ENCODE measurements at regions not wholly inside any gene's neighbourhood (a gene's known extent, or its start where the extent isn't known, plus 50 kb on each side); places are given as distances from the start of the nearest gene placed in this dataset.
A peak's percentile ranks its signal among the peaks of the same experiment; 100 is the strongest.

DNA sequence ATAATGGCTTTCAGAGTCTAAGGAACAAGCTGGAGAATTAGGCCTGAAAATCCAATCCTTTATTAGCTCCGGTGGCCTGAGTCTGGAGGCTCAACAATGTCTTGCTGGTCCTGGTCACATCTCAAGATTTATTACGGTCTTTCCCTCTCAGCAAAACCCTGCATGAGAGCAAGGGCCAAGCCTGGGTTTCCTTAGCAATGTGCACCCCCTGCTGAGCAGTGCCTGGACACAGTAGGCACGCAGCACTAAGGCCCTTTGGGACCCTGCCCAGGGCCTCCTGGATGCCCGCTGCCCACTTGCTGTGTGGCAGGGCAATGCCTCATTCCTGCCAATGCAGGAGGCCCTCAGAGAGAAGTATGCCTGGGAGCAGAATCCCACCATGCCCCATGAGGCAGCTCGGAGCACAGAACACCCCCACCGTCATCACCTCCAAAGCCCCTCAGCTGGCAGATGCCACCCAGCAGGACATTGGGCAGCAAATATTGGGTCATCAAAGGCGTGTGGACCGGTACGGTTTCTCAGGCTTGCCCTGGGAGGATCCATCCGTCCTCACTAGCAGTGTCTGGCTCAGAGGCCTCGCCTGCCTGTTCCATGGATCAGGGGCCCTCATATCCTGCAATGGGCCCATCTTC, 156.4 kb downstream of the OAT start:
- TF ChIP-seq, protein P1, sequence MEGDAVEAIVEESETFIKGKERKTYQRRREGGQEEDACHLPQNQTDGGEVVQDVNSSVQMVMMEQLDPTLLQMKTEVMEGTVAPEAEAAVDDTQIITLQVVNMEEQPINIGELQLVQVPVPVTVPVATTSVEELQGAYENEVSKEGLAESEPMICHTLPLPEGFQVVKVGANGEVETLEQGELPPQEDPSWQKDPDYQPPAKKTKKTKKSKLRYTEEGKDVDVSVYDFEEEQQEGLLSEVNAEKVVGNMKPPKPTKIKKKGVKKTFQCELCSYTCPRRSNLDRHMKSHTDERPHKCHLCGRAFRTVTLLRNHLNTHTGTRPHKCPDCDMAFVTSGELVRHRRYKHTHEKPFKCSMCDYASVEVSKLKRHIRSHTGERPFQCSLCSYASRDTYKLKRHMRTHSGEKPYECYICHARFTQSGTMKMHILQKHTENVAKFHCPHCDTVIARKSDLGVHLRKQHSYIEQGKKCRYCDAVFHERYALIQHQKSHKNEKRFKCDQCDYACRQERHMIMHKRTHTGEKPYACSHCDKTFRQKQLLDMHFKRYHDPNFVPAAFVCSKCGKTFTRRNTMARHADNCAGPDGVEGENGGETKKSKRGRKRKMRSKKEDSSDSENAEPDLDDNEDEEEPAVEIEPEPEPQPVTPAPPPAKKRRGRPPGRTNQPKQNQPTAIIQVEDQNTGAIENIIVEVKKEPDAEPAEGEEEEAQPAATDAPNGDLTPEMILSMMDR (IDR thresholded peaks at IDR 0.05; ENCODE audit: control insufficient read depth, extremely low read depth, insufficient read depth): no peak
- H3K4me3 ChIP-seq (ENCODE audit: low read depth, low read length): no peak overlapping the region
- no peak for DNase-seq (ENCODE audit: low read depth)

DNA sequence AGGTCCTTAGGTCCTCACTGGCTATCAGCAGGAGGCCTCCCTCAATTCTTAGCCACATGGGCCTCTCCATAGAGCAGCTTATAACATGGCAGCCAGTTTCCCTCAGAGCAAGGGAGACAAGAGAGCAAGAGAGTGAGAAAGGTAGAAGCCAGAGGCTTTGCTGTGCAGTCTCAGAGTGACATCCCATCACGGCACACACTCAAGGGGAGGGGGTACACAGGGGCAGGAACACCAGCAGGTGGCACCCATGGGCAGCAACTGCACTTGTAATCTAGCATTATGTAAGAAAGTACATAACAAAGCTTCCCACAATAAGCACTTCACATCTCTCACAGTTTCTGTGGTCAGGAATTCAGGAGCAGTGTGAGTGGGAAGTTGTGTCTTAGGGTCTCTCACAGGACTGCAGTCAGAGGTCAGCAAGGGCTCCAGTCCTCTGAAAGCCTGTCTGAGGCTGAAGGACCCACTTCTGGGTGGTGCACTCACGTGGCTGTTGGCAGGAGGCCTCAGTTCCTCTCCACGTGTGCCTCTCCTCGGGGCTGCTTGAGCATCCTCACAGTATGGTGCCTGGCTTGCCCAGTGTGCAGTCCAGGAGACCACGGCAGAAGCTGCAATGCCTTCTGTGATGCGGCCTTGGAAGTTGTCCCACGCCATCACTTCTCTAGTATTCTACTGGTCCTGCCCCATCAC, 159.4 kb downstream of the OAT start:
- TF ChIP-seq, protein P1 (IDR thresholded peaks at IDR 0.05; ENCODE audit: control insufficient read depth, extremely low read depth, insufficient read depth): peak; percentile 60
- no peak overlapping the region for H3K4me3 ChIP-seq (ENCODE audit: low read depth, low read length)
- DNase-seq (ENCODE audit: low read depth): peak; percentile 8

DNA sequence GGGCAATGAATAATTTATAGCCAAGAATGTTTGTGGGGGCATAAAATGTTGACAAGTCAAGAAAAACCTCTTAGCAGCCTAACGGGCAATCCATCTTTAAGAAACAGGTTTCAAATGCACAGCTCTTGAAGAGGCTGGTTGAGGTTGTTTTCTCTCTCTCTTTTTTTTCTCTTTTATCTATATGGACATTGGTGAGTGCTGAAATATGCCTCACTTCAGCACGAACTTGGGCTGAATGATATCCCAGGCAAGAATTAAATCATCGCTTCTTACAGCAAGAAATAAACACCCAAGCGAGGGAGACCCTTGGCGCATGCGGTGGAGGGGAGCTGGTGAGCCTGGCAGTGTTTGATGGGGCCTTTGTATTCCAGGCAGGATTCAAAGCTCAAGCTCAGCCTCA, 160.9 kb downstream of the OAT start:
- no peak overlapping the region for H3K4me3 ChIP-seq (ENCODE audit: low read depth, low read length)
- no peak for DNase-seq (ENCODE audit: low read depth)
- TF ChIP-seq, protein P1 (IDR thresholded peaks at IDR 0.05; ENCODE audit: control insufficient read depth, extremely low read depth, insufficient read depth): no peak

GRCh38 chr10:124256151-124256550, 162.6 kb downstream of the OAT start:
- H3K4me3 ChIP-seq (ENCODE audit: low read depth, low read length): no peak overlapping the region
- TF ChIP-seq, protein P1 (IDR thresholded peaks at IDR 0.05; ENCODE audit: control insufficient read depth, extremely low read depth, insufficient read depth): no peak
- no peak for DNase-seq (ENCODE audit: low read depth)

DNA sequence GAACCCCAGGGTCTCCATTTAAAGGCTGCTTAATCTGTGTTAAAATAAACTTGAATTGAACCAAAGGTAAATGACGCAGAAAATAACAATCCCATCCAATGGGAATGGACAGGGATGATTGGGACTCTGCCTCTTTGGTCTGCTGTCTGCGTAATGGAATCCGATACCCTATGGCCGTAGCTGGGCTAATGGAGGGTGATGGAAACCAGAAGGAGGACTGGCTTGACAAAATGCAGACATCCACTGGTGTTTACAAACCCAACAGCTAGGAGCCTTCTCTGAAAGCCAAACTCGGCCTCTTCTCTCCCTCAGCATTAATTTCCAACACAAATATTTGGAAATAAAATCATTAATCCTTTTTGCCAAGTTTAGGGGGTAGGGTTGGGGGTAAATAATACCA, 162.2 kb upstream of the CHST15 start:
- TF ChIP-seq, protein P1 (IDR thresholded peaks at IDR 0.05; ENCODE audit: control insufficient read depth, extremely low read depth, insufficient read depth): no peak

GRCh38 chr10:124254490-124254889, 161.1 kb upstream of the CHST15 start:
- no peak overlapping the region for H3K4me3 ChIP-seq (ENCODE audit: low read depth, low read length)
- TF ChIP-seq, protein P1 (IDR thresholded peaks at IDR 0.05; ENCODE audit: control insufficient read depth, extremely low read depth, insufficient read depth): no peak
- DNase-seq (ENCODE audit: low read depth): no peak

More for the DNA sequence above, 162.2 kb upstream of the CHST15 start:
- no peak overlapping the region for H3K4me3 ChIP-seq (ENCODE audit: low read depth, low read length)
- DNase-seq (ENCODE audit: low read depth): no peak
